Skeletal muscle cell (primary cell): ENCODE measurements at regions not wholly inside any gene's neighbourhood (a gene's known extent, or its start where the extent isn't known, plus 50 kb on each side); places are given as distances from the start of the nearest gene placed in this dataset.
"Not testable (repeated sequence)": the region's sequence is repeated elsewhere in the genome, so short reads cannot be mapped to it uniquely, and the experiment has no call there.

ENCODE experiments used
- DNase-seq: peaks from one replicate; pipeline ENCODE4 v3.0.0-alpha.2; 2010; ENCODE audit warnings: low read depth
- H3K4me3 ChIP-seq: 2 replicates; pipeline ENCODE4 v1.5.1; 2011; ENCODE audit warnings: low read depth, mild to moderate bottlenecking, control low read depth, low read length, moderate library complexity

DNA sequence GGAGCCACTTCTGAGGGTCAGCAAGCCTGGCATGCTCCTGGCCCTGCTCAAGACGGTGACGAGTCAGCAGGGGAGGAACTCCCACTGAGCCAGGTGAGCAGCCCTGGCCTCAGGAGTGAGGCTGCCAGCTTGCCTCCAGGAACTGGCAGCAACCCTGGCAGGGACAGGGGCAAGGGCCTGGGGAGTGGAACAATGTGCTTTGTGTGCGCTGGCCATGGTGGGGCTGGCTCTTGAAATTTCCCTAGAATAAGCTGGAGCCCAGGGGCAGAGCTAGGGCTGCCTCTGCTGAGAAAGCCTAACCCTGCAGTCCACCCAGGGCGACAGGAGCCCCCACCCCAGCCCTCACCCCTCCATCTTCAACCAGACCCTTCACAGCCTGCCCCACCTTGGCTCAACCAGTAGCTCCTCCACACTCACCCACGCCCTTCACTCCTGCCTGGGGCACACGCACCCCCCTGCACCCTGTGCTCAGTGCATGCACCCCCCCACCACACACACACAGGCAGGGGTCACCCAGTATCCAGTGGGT, 88.0 kb downstream of the MRPL14 start:
- H3K4me3 ChIP-seq, result no peak overlapping the region
- no peak for DNase-seq

DNA sequence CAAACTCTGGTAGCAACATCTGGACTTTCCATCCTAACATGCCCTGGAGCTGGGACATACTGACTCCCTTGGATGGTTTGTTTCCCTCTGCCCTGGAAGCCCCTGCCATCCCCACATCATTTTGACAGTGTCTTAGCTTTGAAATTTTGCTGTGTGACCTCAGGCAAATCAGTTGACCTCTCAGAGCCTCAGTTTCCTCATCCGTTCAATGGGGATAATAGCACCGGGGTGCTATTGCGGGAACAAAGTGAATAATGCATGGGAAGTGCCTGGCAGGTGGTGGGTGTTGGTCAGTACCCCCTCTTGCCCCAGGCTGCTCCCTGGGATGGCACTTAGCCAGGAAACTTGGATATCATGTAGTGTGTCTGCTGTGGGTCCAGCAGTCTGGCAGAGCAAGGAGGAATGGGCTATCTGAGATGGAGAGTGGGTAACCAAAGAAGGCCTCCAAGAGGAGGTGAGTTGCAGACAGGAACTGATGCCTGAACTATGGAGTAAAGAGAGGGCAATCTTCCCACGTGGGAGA, 88.6 kb downstream of the MRPL14 start:
- H3K4me3 ChIP-seq, result no peak overlapping the region
- DNase-seq, result no peak

DNA sequence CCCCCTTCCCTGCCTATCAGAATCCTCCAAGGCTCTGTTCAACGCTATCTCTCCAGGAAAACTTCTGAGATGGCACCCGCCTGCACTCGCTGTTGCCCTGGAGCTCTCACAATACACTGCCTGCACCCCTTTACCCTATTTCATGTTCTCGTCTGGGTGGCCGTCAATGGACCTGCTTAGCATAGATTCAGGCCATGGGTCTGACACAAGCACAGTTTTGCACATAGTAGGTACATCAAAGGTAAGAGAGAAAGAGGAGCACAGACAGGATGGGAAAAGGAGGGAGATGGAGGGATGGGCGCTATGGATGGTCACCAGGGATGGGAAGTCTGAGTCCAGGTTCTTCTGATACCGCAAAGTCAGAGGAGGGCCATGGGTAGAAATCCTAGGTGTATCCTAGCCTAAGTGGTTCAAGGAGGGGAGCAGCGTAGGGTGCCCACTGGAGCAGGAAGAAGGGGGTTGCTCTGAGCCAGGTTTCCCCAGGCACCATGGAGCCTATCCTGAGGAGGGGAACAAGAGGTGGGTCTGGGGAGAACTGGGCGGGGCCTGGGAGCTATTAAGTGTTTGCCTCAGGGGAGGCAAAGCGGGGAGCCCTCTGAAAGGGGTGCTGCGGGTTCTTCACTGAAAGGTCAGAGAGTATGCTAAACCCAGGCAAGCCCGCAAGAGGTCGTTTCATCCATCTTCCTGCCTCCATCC, 89.3 kb downstream of the MRPL14 start:
- no peak overlapping the region for H3K4me3 ChIP-seq
- no peak for DNase-seq

GRCh38 chr6:44037276-44037675, 90.0 kb downstream of the MRPL14 start:
- H3K4me3 ChIP-seq, DNase-seq: not testable (repeated sequence)

GRCh38 chr6:44036699-44037101, 90.6 kb downstream of the MRPL14 start:
- H3K4me3 ChIP-seq, result no peak overlapping the region
- DNase-seq, result no peak

- H3K4me3 ChIP-seq, result no peak overlapping the region
- DNase-seq, result no peak
Measured at GRCh38 chr6:44036196-44036595, 91.1 kb downstream of the MRPL14 start.

DNA sequence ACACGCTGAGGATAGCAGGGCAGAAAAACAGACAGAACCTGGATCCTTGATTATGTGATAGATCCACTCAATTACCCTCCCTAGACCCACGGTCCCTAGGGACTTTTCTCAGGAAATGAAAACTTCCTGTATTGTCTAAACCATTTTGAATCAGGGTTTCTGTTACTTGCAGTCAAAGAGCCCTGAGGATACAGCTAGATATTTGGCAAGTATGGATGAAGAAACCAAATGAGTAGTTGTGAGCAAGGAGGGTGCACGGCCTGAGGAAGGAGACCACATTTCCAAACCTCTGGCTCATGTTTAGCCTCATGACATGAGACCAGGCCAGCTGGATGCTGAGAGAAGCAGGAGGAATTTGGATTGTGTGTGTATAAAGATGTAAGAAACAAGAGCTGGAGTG, 91.6 kb downstream of the MRPL14 start:
- no peak for DNase-seq
- H3K4me3 ChIP-seq, result no peak overlapping the region

GRCh38 chr6:44034931-44035345, 92.3 kb downstream of the MRPL14 start:
- DNase-seq, result no peak
- H3K4me3 ChIP-seq, result no peak overlapping the region

DNA sequence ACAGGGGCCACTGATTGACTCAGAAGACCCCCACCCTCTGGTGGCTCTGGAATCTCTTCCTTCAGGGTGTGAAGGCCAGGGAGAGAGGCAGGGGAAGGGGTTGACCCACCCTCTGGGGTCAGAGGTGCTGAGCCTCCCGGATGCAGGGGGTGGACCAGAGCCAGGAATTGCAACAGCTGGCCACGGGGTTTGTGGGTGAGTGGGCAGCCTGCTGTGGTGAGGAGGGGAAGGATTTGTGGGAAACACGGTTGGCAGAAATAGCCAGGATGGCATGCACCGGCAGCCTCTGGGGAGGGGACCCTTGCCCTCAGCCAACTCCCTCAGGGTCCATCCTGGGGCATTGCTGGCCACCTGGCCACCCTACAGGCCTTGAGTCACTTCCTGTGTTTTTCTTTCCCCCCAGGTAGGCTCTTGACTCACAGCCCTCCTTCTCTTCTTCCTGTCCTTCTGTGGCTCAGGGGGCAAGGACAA, 92.8 kb downstream of the MRPL14 start:
- no peak overlapping the region for H3K4me3 ChIP-seq
- DNase-seq, result no peak

- H3K4me3 ChIP-seq, result no peak overlapping the region
- no peak for DNase-seq
Measured at GRCh38 chr6:44030812-44031454, 96.3 kb downstream of the MRPL14 start.

- no peak for DNase-seq
- no peak overlapping the region for H3K4me3 ChIP-seq
Measured at GRCh38 chr6:44029444-44030185, 97.6 kb downstream of the MRPL14 start.

GRCh38 chr6:44028789-44029310, 98.4 kb downstream of the MRPL14 start:
- no peak for DNase-seq
- H3K4me3 ChIP-seq, result no peak overlapping the region

DNA sequence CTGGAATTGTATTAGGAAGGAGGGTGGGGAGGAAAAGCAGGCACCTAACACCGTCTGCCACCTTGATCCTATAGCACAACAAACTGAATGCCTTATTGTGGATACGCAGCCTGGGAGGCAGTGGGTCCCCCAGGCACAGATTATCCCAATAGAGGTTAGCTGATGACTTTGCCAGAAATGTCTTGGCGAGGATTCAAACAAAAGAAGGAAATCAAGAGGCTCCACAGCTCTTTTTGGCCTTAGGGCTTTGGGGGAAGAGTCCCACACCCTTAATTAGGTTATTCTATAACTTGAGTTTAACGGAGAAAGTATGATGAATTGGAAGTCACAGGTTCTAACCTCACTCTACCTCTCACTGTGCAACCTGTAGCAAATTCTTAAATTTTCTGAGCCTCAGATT, 102.0 kb downstream of the MRPL14 start:
- H3K4me3 ChIP-seq, result no peak overlapping the region
- DNase-seq, result no peak

DNA sequence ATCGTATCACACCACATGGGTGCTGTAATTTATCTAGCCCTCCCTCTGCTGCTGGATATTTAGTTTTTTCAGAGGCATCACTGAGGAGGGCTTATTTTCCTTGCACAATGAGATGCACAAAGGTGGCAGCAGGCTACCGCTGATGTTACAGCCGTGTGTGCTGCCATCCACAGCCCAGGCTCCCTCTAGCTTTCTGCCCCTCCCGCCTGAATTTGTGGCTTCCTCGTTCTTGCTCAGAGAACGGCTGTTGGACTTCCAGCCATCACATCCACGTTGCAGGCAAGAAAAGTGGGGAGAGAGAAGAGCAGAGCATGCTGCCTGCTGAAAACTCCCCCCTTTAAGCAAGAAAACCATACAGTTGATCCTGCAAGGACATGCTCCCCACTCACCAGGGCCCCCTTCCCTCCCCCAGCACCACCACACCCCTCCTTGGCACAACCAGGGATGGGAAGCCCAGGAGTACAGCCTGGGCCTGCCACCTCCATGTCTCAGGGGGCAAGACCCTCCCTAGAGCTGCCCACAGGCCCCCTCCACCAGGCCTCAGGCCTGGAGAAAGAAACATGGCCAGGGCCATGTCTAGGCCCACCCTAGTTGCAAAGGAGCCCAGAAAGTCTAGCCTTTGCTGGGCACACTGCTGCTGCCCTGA, 102.6 kb downstream of the MRPL14 start:
- DNase-seq, result no peak
- no peak overlapping the region for H3K4me3 ChIP-seq

DNA sequence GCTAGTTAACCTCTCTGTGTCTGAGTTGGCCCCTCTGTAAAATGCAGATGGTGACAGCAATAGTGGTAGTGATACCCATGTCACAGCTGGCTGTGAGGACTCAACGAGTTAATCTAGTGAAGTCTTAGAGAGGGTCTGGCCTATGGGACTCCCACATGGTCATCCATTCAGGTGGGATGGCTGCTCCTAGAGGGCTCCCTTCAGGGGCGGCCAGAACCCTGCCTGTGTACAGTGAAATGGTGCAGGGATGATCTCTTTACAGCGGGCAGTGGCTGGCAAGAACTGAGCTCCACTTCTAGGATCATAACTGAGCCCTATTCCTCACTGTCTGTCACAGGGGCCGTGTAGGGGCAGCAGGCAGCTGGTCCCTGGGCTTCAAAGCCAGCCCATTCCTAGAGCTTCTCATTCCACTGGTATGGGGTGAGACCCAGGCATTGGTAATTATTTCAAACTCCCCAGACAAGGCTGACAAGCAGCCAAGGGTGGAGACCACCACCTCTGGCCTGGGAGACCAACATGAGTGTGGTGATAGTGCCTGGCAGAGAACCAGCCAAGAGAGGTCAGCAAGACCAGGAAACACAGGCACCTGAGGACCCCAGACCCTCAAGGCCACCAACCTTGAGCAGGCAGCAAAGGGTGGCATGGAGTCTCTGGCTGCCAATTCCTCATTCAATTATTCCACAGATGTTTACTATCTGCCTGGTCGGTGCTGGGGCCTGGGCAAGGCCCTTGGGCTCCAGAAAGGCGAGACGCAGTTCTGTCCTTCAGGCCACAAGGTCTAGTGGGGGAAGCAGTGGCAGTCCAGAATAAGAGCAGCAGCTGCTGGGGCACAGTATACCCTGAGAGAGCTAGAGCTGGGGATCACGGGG, 103.4 kb downstream of the MRPL14 start:
- no peak for DNase-seq
- H3K4me3 ChIP-seq, result no peak overlapping the region

GRCh38 chr6:44022671-44023352, 104.4 kb downstream of the MRPL14 start:
- no peak overlapping the region for H3K4me3 ChIP-seq
- no peak for DNase-seq

DNA sequence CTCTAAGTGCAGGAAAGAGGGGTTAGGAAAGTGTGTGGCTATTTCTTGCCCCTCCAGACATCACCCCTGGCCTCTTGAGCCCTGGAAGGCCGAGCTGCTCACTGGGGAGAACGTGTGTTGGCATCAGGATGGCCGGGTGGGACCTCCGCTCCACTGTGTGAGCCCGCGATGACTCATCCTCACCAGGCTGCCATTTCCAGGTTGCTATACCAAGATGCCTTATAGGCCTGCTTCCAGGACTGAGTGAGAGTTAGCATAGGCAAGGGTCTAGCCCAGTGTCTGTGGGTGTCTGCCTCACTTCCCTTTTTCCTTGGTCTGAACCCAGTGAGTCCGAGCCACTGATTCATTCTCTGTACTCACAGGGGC, 105.0 kb downstream of the MRPL14 start:
- DNase-seq, result no peak

More for the DNA sequence above, 105.0 kb downstream of the MRPL14 start:
- no peak overlapping the region for H3K4me3 ChIP-seq
